Skeletal muscle tissue (tissue), 3 donors: ENCODE measurements at regions not wholly inside any gene's neighbourhood (a gene's known extent, or its start where the extent isn't known, plus 50 kb on each side); places are given as distances from the start of the nearest gene placed in this dataset.

Experiments
- H3K27ac ChIP-seq: one replicate; pipeline ENCODE4 v1.7.0; 2013; ENCODE audit warnings: mild to moderate bottlenecking, low read depth, low read length, inconsistent platforms
- H3K27me3 ChIP-seq, 3 donors: one replicate each; pipeline ENCODE4 v1.7.0; 2013; ENCODE audit warnings: low read length in 3 of 3; ENCODE audit not compliant: control insufficient read depth in 3 of 3, insufficient read depth in 3 of 3
- H3K36me3 ChIP-seq, 3 donors: one replicate each; pipeline ENCODE4 v1.7.0; 2013; ENCODE audit warnings: low read length in 3 of 3; ENCODE audit not compliant: control insufficient read depth in 3 of 3, insufficient read depth in 3 of 3
- H3K4me1 ChIP-seq, 3 donors: one replicate each; pipeline ENCODE4 v1.7.0; 2013; ENCODE audit warnings: low read length in 3 of 3, mild to moderate bottlenecking in 3 of 3; ENCODE audit not compliant: control insufficient read depth in 3 of 3, insufficient read depth in 3 of 3
- H3K4me3 ChIP-seq, 3 donors: one replicate each; pipeline ENCODE4 v1.7.0; 2013; ENCODE audit warnings: low read length in 3 of 3
- H3K9ac ChIP-seq, 3 donors: one replicate each; pipeline ENCODE4 v1.7.0; 2013; ENCODE audit warnings: low read length in 3 of 3, mild to moderate bottlenecking in 3 of 3, moderate library complexity in 2 of 3, low read depth in 1 of 3
- H3K9me3 ChIP-seq, 3 donors: one replicate each; pipeline ENCODE4 v1.7.0; 2013; ENCODE audit warnings: low read length in 3 of 3; ENCODE audit not compliant: control insufficient read depth in 3 of 3
- donor health status: Osteomylitis.

GRCh38 chr13:107130566-107130965 is 562.6 kb upstream of the ARGLU1 start:
- H3K4me3 ChIP-seq, result no peak overlapping the region
- no peaks in the 10 kb centered on the region for H3K9me3 ChIP-seq
- no peak overlapping the region for H3K27ac ChIP-seq

GRCh38 chr13:107124730-107125129 is 556.8 kb upstream of the ARGLU1 start:
- no peak overlapping the region for H3K4me3 ChIP-seq
- no peaks in the 10 kb centered on the region for H3K9me3 ChIP-seq
- H3K27ac ChIP-seq, result no peak overlapping the region
- H3K9ac ChIP-seq, result no peak overlapping the region
- no peaks in the 10 kb centered on the region for H3K4me1 ChIP-seq
- no peaks in the 10 kb centered on the region for H3K27me3 ChIP-seq
- no peaks in the 10 kb centered on the region for H3K36me3 ChIP-seq

More at GRCh38 chr13:107130566-107130965, 562.6 kb upstream of the ARGLU1 start:
- no peaks in the 10 kb centered on the region for H3K27me3 ChIP-seq
- no peak overlapping the region for H3K9ac ChIP-seq
- no peaks in the 10 kb centered on the region for H3K36me3 ChIP-seq
- H3K4me1 ChIP-seq, result no peaks in the 10 kb centered on the region

GRCh38 chr13:107124129-107124718 is 556.3 kb upstream of the ARGLU1 start:
- Histone ChIP-seq H3K9ac (no peak overlapping the region), H3K9me3 (no peaks in the 10 kb centered on the region), H3K27ac (no peak overlapping the region), H3K4me3 (no peak overlapping the region), H3K36me3 (no peaks in the 10 kb centered on the region), H3K4me1 (no peaks in the 10 kb centered on the region), H3K27me3 (no peaks in the 10 kb centered on the region)

GRCh38 chr13:107121793-107122192 is 553.9 kb upstream of the ARGLU1 start:
- Histone ChIP-seq H3K4me3 (no peak overlapping the region), H3K27me3 (peaks cover 0 to under 1% (median 0%) of the 10 kb centered on the region in 3 donors), H3K36me3 (no peaks in the 10 kb centered on the region), H3K27ac (no peak overlapping the region), H3K9ac (no peak overlapping the region), H3K9me3 (no peaks in the 10 kb centered on the region), H3K4me1 (no peaks in the 10 kb centered on the region)

GRCh38 chr13:107119989-107120881 is 552.3 kb upstream of the ARGLU1 start:
- H3K36me3 ChIP-seq, result no peaks in the 10 kb centered on the region
- H3K27ac ChIP-seq, result no peak overlapping the region
- no peak overlapping the region for H3K4me3 ChIP-seq
- no peak overlapping the region for H3K9ac ChIP-seq
- H3K9me3 ChIP-seq, result no peaks in the 10 kb centered on the region
- H3K27me3 ChIP-seq, result peaks cover 0 to 3% (median 0%) of the 10 kb centered on the region in 3 donors
- H3K4me1 ChIP-seq, result no peaks in the 10 kb centered on the region

- H3K27ac ChIP-seq, result no peak overlapping the region
- H3K9me3 ChIP-seq, result no peaks in the 10 kb centered on the region
- no peaks in the 10 kb centered on the region for H3K36me3 ChIP-seq
- H3K27me3 ChIP-seq, result peaks cover 0 to 3% (median 0%) of the 10 kb centered on the region in 3 donors
- no peak overlapping the region for H3K4me3 ChIP-seq
- H3K4me1 ChIP-seq, result no peaks in the 10 kb centered on the region
- H3K9ac ChIP-seq, result no peak overlapping the region
Observed at GRCh38 chr13:107118506-107118905, 550.6 kb upstream of the ARGLU1 start.

- Histone ChIP-seq H3K4me1 (no peaks in the 10 kb centered on the region), H3K4me3 (no peak overlapping the region), H3K36me3 (no peaks in the 10 kb centered on the region), H3K27me3 (peaks cover 0 to 3% (median 0%) of the 10 kb centered on the region in 3 donors), H3K27ac (no peak overlapping the region), H3K9ac (no peak overlapping the region), H3K9me3 (no peaks in the 10 kb centered on the region)
Observed at GRCh38 chr13:107117327-107118012, 549.5 kb upstream of the ARGLU1 start.

GRCh38 chr13:107113387-107113786 is 545.5 kb upstream of the ARGLU1 start:
- Histone ChIP-seq H3K27ac (no peak overlapping the region), H3K9ac (no peak overlapping the region), H3K4me1 (no peaks in the 10 kb centered on the region), H3K36me3 (no peaks in the 10 kb centered on the region), H3K4me3 (no peak overlapping the region), H3K27me3 (peaks cover 0 to 3% (median 0%) of the 10 kb centered on the region in 3 donors), H3K9me3 (peaks cover 0 to 7% (median 0%) of the 10 kb centered on the region in 3 donors)

- Histone ChIP-seq H3K9ac (no peak overlapping the region), H3K27ac (no peak overlapping the region), H3K4me1 (no peaks in the 10 kb centered on the region), H3K36me3 (no peaks in the 10 kb centered on the region), H3K9me3 (peaks cover 0 to 7% (median 0%) of the 10 kb centered on the region in 3 donors), H3K4me3 (no peak overlapping the region), H3K27me3 (no peaks in the 10 kb centered on the region)
Observed at GRCh38 chr13:107111248-107111647, 543.3 kb upstream of the ARGLU1 start.

GRCh38 chr13:107104631-107105030 is 536.7 kb upstream of the ARGLU1 start:
- Histone ChIP-seq H3K9me3 (peaks cover 0 to 6% (median 0%) of the 10 kb centered on the region in 3 donors), H3K4me3 (no peak overlapping the region), H3K27me3 (no peaks in the 10 kb centered on the region), H3K36me3 (no peaks in the 10 kb centered on the region), H3K4me1 (no peaks in the 10 kb centered on the region), H3K9ac (no peak overlapping the region), H3K27ac (no peak overlapping the region)
